Endodermal cell (in vitro differentiated cells): ENCODE measurements at regions not wholly inside any gene's neighbourhood (a gene's known extent, or its start where the extent isn't known, plus 50 kb on each side); places are given as distances from the start of the nearest gene placed in this dataset.

Source experiments
- DNase-seq: peaks from one replicate; pipeline ENCODE4 v3.0.0-alpha.2; 2017
- H3K27ac ChIP-seq: 2 replicates; pipeline ENCODE4 v1.5.1; 2013; ENCODE audit warnings: mild to moderate bottlenecking, low read depth, low read length, moderate library complexity
- H3K27me3 ChIP-seq: 2 replicates; pipeline ENCODE4 v1.6.1; 2013; ENCODE audit warnings: mild to moderate bottlenecking, low read length, moderate library complexity; ENCODE audit not compliant: insufficient read depth, control insufficient read depth, poor library complexity, severe bottlenecking
- H3K36me3 ChIP-seq: 2 replicates; pipeline ENCODE4 v1.7.0; 2013; ENCODE audit warnings: mild to moderate bottlenecking, low read length, moderate library complexity; ENCODE audit not compliant: control insufficient read depth, insufficient read depth
- H3K4me1 ChIP-seq: one replicate; pipeline ENCODE4 v1.7.0; 2013; ENCODE audit warnings: low read length; ENCODE audit not compliant: control insufficient read depth, insufficient read depth
- H3K4me3 ChIP-seq: 2 replicates; pipeline ENCODE4 v1.5.1; 2013; ENCODE audit warnings: mild to moderate bottlenecking, low read length, moderate library complexity
- H3K9ac ChIP-seq: 2 replicates; pipeline ENCODE4 v1.6.1; 2013; ENCODE audit warnings: mild to moderate bottlenecking, low read length, moderate library complexity; ENCODE audit not compliant: poor library complexity, severe bottlenecking; ENCODE audit errors: extremely low read depth
- H3K9me3 ChIP-seq: 2 replicates; pipeline ENCODE4 v1.6.1; 2013; ENCODE audit warnings: mild to moderate bottlenecking, low read length, moderate library complexity; ENCODE audit not compliant: control insufficient read depth
- H3K27ac Mint-ChIP-seq: 2 replicates; pipeline ENCODE4 v1.8.0; 2020; ENCODE audit warnings: mixed read lengths
- H3K27me3 Mint-ChIP-seq: 2 replicates; pipeline ENCODE4 v1.8.0; 2021; ENCODE audit warnings: mild to moderate bottlenecking, mixed read lengths; ENCODE audit not compliant: insufficient read depth
- H3K36me3 Mint-ChIP-seq: 2 replicates; pipeline ENCODE4 v1.8.0; 2020; ENCODE audit warnings: low read depth, mixed read lengths
- H3K4me1 Mint-ChIP-seq: 2 replicates; pipeline ENCODE4 v1.8.0; 2020; ENCODE audit warnings: mixed read lengths
- H3K4me3 Mint-ChIP-seq: 2 replicates; pipeline ENCODE4 v1.8.0; 2020; ENCODE audit warnings: mild to moderate bottlenecking, moderate library complexity, mixed read lengths
- H3K9me3 Mint-ChIP-seq: 2 replicates; pipeline ENCODE4 v1.8.0; 2020; ENCODE audit warnings: mild to moderate bottlenecking, mixed read lengths
- CTCF ChIP-seq: fragments of 200-600 bp; sonication (generic); conservative IDR thresholded peaks from 2 replicates; pipeline ENCODE4 v1.5.0; 2021; ENCODE audit warnings: antibody characterized with exemption, mild to moderate bottlenecking
- whole genome bisulfite sequencing, 2 experiments: methylation state at CpG; one replicate each; pipeline versions ENCODE4 v1.1.5 to v1.1.7; 2013; ENCODE audit warnings: missing lambda C conversion rate in 2 of 2, mixed read lengths in 1 of 2; ENCODE audit not compliant: insufficient coverage in 1 of 2, insufficient read length in 1 of 2; 5-methylcytosine and 5-hydroxymethylcytosine counted together

- Mint-ChIP-seq H3K27ac (no peak overlapping the region), H3K27me3 (no peaks in the 10 kb centered on the region), H3K9me3 (no peaks in the 10 kb centered on the region), H3K4me1 (peaks cover 2% of the 10 kb centered on the region), H3K4me3 (no peak overlapping the region), H3K36me3 (no peaks in the 10 kb centered on the region)
- Histone ChIP-seq H3K9ac (no peak overlapping the region), H3K4me1 (no peaks in the 10 kb centered on the region), H3K4me3 (no peak overlapping the region), H3K9me3 (no peaks in the 10 kb centered on the region), H3K27ac (no peak overlapping the region), H3K36me3 (no peaks in the 10 kb centered on the region), H3K27me3 (no peaks in the 10 kb centered on the region)
- no peak for TF ChIP-seq CTCF
- no peak for DNase-seq
- 88 to 100% methylated on average over 2 of the region's 2 CpGs for WGBS, 2 experiments
These were observed 447.5 kb downstream of the GXYLT1 start for GRCh38 chr12:41697161-41697560.

GRCh38 chr12:41684997-41685396 lies 459.7 kb downstream of the GXYLT1 start:
- no peaks in the 10 kb centered on the region for H3K27me3 ChIP-seq
- Mint-ChIP-seq H3K27ac (no peak overlapping the region), H3K4me3 (no peak overlapping the region), H3K27me3 (no peaks in the 10 kb centered on the region), H3K36me3 (no peaks in the 10 kb centered on the region), H3K4me1 (peaks cover 25% of the 10 kb centered on the region), H3K9me3 (no peaks in the 10 kb centered on the region)
- peaks cover 8% of the 10 kb centered on the region for H3K4me1 ChIP-seq
- H3K9me3 ChIP-seq: no peaks in the 10 kb centered on the region
- no peak overlapping the region for H3K9ac ChIP-seq
- DNase-seq: no peak
- no peak for TF ChIP-seq CTCF
- no peak overlapping the region for H3K4me3 ChIP-seq
- H3K36me3 ChIP-seq: no peaks in the 10 kb centered on the region
- no peak overlapping the region for H3K27ac ChIP-seq

GRCh38 chr12:41683513-41684240 lies 461.0 kb downstream of the GXYLT1 start:
- no peaks in the 10 kb centered on the region for H3K27me3 Mint-ChIP-seq
- no peaks in the 10 kb centered on the region for H3K36me3 ChIP-seq
- no peaks in the 10 kb centered on the region for H3K36me3 Mint-ChIP-seq
- WGBS, 2 experiments: 90 to 100% methylated on average over 1 to 4 of the region's 4 CpGs
- no peaks in the 10 kb centered on the region for H3K9me3 ChIP-seq
- no peak overlapping the region for H3K9ac ChIP-seq
- H3K27ac ChIP-seq: no peak overlapping the region
- H3K4me3 ChIP-seq: no peak overlapping the region
- H3K4me1 Mint-ChIP-seq: peaks cover 25% of the 10 kb centered on the region
- H3K4me3 Mint-ChIP-seq: no peak overlapping the region
- peaks cover 8% of the 10 kb centered on the region for H3K4me1 ChIP-seq
- H3K27me3 ChIP-seq: no peaks in the 10 kb centered on the region
- DNase-seq: no peak
- no peaks in the 10 kb centered on the region for H3K9me3 Mint-ChIP-seq
- TF ChIP-seq CTCF: no peak
- H3K27ac Mint-ChIP-seq: no peak overlapping the region
